ENCODE measurements at regions not wholly inside any gene's neighbourhood (a gene's known extent, or its start where the extent isn't known, plus 50 kb on each side); places are given as distances from the start of the nearest gene placed in this dataset.

- TF ChIP-seq CTCF (IDR thresholded peaks at IDR 0.05) (no peak), POLR2A (IDR thresholded peaks at IDR 0.05) (no peak)
Measured at GRCh38 chr1:229029879-229030235, 241.1 kb upstream of the RAB4A start.
